PC-3 (cell line): ENCODE measurements at regions not wholly inside any gene's neighbourhood (a gene's known extent, or its start where the extent isn't known, plus 50 kb on each side); places are given as distances from the start of the nearest gene placed in this dataset.

Source experiments
- EZH2 ChIP-seq: fragments of 300-600 bp; sonication (generic); IDR thresholded peaks from one replicate; pipeline ENCODE4 v1.6.1; 2017; ENCODE audit warnings: antibody characterized with exemption, mild to moderate bottlenecking, low read length; ENCODE audit not compliant: unreplicated experiment
- EZH2phosphoT487 ChIP-seq: fragments of 300-600 bp; sonication (generic); IDR thresholded peaks from 2 replicates; pipeline ENCODE4 v1.6.1; 2018; ENCODE audit warnings: mild to moderate bottlenecking, antibody characterized with exemption, low read length, borderline replicate concordance
- TF ChIP-seq, protein P1 (sequence below): fragments of 300-600 bp; sonication (generic); conservative IDR thresholded peaks from 2 replicates; pipeline ENCODE4 v1.5.1; 2017; ENCODE audit warnings: antibody characterized with exemption, low read depth, mild to moderate bottlenecking, low read length

DNA sequence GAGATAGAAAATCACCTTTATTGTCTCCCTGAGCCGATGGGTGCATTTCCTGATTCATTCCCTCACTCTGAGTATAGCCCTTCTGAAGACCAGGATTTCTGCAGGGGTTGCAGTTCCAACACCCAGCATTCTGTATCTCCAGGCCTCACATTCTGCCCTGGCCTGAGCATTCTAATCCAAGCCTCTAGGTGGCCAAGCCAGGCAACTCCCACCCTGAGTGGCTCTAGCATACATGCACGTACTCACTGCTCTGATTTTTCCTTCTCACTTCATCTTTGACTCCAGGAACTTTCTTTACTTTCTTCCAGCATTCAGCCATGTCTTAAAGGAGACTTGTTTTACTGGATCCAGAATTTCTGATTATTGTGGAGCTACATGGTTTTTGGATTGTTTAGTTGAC, 100.7 kb upstream of the STK39 start:
- TF ChIP-seq, protein P1, sequence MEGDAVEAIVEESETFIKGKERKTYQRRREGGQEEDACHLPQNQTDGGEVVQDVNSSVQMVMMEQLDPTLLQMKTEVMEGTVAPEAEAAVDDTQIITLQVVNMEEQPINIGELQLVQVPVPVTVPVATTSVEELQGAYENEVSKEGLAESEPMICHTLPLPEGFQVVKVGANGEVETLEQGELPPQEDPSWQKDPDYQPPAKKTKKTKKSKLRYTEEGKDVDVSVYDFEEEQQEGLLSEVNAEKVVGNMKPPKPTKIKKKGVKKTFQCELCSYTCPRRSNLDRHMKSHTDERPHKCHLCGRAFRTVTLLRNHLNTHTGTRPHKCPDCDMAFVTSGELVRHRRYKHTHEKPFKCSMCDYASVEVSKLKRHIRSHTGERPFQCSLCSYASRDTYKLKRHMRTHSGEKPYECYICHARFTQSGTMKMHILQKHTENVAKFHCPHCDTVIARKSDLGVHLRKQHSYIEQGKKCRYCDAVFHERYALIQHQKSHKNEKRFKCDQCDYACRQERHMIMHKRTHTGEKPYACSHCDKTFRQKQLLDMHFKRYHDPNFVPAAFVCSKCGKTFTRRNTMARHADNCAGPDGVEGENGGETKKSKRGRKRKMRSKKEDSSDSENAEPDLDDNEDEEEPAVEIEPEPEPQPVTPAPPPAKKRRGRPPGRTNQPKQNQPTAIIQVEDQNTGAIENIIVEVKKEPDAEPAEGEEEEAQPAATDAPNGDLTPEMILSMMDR: peak; percentile 60
- TF ChIP-seq EZH2phosphoT487: no peak
- no peak for TF ChIP-seq EZH2
